HG02852 (cell line): ENCODE measurements at regions not wholly inside any gene's neighbourhood (a gene's known extent, or its start where the extent isn't known, plus 50 kb on each side); places are given as distances from the start of the nearest gene placed in this dataset.

Experiments used
- ATAC-seq: cut with Tn5 transposase; IDR thresholded peaks from one replicate; pipeline ENCODE4 v1.9.1; 2021; ENCODE audit warnings: mild to moderate bottlenecking, moderate library complexity; ENCODE audit not compliant: unreplicated experiment

GRCh38 chrX:148361641-148362040 lies 138.8 kb upstream of the AFF2 start:
- no peak for ATAC-seq

GRCh38 chrX:148363471-148364235 lies 136.8 kb upstream of the AFF2 start:
- ATAC-seq, result no peak

- no peak for ATAC-seq
Measured at GRCh38 chrX:148365233-148365632, 135.2 kb upstream of the AFF2 start.

GRCh38 chrX:148371291-148371690 lies 129.1 kb upstream of the AFF2 start:
- no peak for ATAC-seq

GRCh38 chrX:148372925-148373324 lies 127.5 kb upstream of the AFF2 start:
- ATAC-seq, result no peak

GRCh38 chrX:148376342-148376741 lies 124.1 kb upstream of the AFF2 start:
- no peak for ATAC-seq

GRCh38 chrX:148380107-148380506 lies 120.3 kb upstream of the AFF2 start:
- no peak for ATAC-seq

- peak; percentile 94 for ATAC-seq
Measured at GRCh38 chrX:148380650-148381561, 119.5 kb upstream of the AFF2 start.

GRCh38 chrX:148381603-148382002 lies 118.8 kb upstream of the AFF2 start:
- ATAC-seq, result peak; percentile 30

GRCh38 chrX:148382983-148383382 lies 117.4 kb upstream of the AFF2 start:
- ATAC-seq, result no peak

GRCh38 chrX:148385471-148385870 lies 114.9 kb upstream of the AFF2 start:
- ATAC-seq, result no peak

- no peak for ATAC-seq
Measured at GRCh38 chrX:148389629-148390028, 110.8 kb upstream of the AFF2 start.

GRCh38 chrX:148412006-148412405 lies 88.4 kb upstream of the AFF2 start:
- no peak for ATAC-seq

GRCh38 chrX:148416142-148416541 lies 84.3 kb upstream of the AFF2 start:
- ATAC-seq, result no peak

- ATAC-seq, result no peak
Measured at GRCh38 chrX:148416931-148417330, 83.5 kb upstream of the AFF2 start.

GRCh38 chrX:148417934-148418333 lies 82.5 kb upstream of the AFF2 start:
- ATAC-seq, result no peak

- no peak for ATAC-seq
Measured at GRCh38 chrX:148422526-148422925, 77.9 kb upstream of the AFF2 start.

GRCh38 chrX:148424570-148424969 lies 75.8 kb upstream of the AFF2 start:
- no peak for ATAC-seq

- ATAC-seq, result no peak
Measured at GRCh38 chrX:148426467-148426866, 74.0 kb upstream of the AFF2 start.

- no peak for ATAC-seq
Measured at GRCh38 chrX:148441387-148441786, 59.0 kb upstream of the AFF2 start.

GRCh38 chrX:148443216-148443615 lies 57.2 kb upstream of the AFF2 start:
- ATAC-seq, result no peak

- ATAC-seq, result no peak
Measured at GRCh38 chrX:148448686-148449085, 51.7 kb upstream of the AFF2 start.
